HepG2 (cell line): ENCODE measurements at regions not wholly inside any gene's neighbourhood (a gene's known extent, or its start where the extent isn't known, plus 50 kb on each side); places are given as distances from the start of the nearest gene placed in this dataset.

Experiments used
- MAF1 ChIP-seq: sonication (generic); formaldehyde crosslinking; IDR thresholded peaks from 2 replicates; pipeline ENCODE4 v1.5.0; 2020; ENCODE audit warnings: missing genetic modification reagents, borderline replicate concordance
- MAFG ChIP-seq: sonication (generic); formaldehyde crosslinking; IDR thresholded peaks from 2 replicates; pipeline ENCODE4 v1.5.1; 2020; ENCODE audit warnings: mild to moderate bottlenecking, missing genetic modification reagents
- TF ChIP-seq, protein P1 (sequence below): sonication (generic); formaldehyde crosslinking; IDR thresholded peaks from 2 replicates; pipeline ENCODE4 v1.5.0; 2020; ENCODE audit warnings: mild to moderate bottlenecking, missing genetic modification reagents, moderate library complexity

DNA sequence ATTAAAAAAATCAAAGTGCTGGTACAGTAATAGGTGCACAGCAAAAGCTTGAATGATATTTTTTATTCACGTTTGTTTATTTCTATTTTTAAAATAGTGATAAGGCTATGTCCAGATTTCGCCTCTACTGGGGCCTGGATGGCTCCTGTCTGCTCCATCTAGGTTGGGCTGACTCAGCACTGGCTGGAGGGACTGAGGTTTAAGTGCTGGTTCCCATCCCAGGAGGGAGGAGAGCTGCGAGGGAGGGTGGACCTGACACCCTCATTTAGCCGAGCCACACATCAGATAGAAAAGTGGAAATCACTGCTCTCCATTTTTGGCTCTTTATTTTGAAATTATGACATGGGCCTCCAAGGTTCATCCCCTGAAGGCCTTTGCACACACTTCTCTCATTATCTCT is 95.4 kb upstream of the AGBL1 start:
- TF ChIP-seq MAF1 (CRISPR knock-in tag) (no peak), MAFG (CRISPR knock-in tag) (no peak)
- TF ChIP-seq, protein P1, sequence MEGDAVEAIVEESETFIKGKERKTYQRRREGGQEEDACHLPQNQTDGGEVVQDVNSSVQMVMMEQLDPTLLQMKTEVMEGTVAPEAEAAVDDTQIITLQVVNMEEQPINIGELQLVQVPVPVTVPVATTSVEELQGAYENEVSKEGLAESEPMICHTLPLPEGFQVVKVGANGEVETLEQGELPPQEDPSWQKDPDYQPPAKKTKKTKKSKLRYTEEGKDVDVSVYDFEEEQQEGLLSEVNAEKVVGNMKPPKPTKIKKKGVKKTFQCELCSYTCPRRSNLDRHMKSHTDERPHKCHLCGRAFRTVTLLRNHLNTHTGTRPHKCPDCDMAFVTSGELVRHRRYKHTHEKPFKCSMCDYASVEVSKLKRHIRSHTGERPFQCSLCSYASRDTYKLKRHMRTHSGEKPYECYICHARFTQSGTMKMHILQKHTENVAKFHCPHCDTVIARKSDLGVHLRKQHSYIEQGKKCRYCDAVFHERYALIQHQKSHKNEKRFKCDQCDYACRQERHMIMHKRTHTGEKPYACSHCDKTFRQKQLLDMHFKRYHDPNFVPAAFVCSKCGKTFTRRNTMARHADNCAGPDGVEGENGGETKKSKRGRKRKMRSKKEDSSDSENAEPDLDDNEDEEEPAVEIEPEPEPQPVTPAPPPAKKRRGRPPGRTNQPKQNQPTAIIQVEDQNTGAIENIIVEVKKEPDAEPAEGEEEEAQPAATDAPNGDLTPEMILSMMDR (CRISPR knock-in tag), result no peak
